ENCODE measurements at regions not wholly inside any gene's neighbourhood (a gene's known extent, or its start where the extent isn't known, plus 50 kb on each side); places are given as distances from the start of the nearest gene placed in this dataset.

DNA sequence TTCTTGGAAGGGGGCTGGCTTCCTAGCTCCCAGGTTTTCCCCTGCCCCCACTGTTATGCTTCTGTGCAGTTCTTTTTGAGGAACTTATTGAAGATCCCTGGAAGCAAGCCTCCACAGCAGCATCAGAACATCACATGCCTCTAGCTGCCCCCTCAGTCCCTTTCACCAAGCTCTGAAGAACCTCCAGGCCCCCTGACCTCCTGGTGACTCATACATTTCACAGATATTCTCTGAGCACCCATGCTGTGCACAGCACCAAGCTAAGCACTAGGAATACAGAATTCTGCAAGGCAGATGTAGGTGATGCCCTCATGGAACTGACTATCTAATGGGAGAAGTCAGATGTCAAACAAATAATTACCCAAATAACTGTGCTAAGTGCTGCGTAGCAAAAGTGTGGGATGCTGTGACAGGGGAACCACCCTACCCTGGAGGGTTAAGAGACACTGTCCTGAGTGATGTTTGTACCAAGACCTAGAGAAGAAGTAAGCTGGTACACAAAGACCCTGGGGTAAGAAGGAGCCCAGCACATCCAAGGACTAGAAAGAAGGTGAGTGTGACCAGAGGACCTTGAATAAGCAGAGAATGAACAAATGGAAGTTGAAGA lies 213.7 kb upstream of the NR4A3 start:
- Histone ChIP-seq H3K4me3 (no peak overlapping the region), H3K9ac (ENCODE audit: insufficient read depth in 1 of 2, low read length in 2 of 2) (no peak overlapping the region), H3K4me1 (ENCODE audit: control insufficient read depth in 5 of 5, insufficient read depth in 5 of 5, low read length in 5 of 5) (no peaks in the 10 kb centered on the region), H3K36me3 (ENCODE audit: control insufficient read depth in 4 of 4, insufficient read depth in 4 of 4, low read length in 4 of 4) (no peaks in the 10 kb centered on the region), H3K27ac (ENCODE audit: low read depth in 1 of 2, low read length in 1 of 2) (no peak overlapping the region), H3K9me3 (ENCODE audit: control insufficient read depth in 4 of 4, insufficient read depth in 3 of 4, low read length in 3 of 4) (peaks cover 0 to 1% (median 0%) of the 10 kb centered on the region in 4 donors), H3K27me3 (ENCODE audit: control insufficient read depth in 3 of 3, insufficient read depth in 3 of 3, low read length in 2 of 3) (no peaks in the 10 kb centered on the region)
- no peak for DNase-seq
- 88 to 93% methylated on average over 1 of the region's 1 CpG for WGBS, 2 donors
- TF ChIP-seq, protein P1, sequence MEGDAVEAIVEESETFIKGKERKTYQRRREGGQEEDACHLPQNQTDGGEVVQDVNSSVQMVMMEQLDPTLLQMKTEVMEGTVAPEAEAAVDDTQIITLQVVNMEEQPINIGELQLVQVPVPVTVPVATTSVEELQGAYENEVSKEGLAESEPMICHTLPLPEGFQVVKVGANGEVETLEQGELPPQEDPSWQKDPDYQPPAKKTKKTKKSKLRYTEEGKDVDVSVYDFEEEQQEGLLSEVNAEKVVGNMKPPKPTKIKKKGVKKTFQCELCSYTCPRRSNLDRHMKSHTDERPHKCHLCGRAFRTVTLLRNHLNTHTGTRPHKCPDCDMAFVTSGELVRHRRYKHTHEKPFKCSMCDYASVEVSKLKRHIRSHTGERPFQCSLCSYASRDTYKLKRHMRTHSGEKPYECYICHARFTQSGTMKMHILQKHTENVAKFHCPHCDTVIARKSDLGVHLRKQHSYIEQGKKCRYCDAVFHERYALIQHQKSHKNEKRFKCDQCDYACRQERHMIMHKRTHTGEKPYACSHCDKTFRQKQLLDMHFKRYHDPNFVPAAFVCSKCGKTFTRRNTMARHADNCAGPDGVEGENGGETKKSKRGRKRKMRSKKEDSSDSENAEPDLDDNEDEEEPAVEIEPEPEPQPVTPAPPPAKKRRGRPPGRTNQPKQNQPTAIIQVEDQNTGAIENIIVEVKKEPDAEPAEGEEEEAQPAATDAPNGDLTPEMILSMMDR (IDR thresholded peaks at IDR 0.05; ENCODE audit: control extremely low read depth, extremely low read depth), result no peak
- ATAC-seq (ENCODE audit: insufficient read depth, low FRiP score), result no peak

GRCh38 chr9:99614341-99614740 lies 207.3 kb upstream of the NR4A3 start:
- H3K9ac ChIP-seq (ENCODE audit: insufficient read depth in 1 of 2, low read length in 2 of 2), result no peak overlapping the region
- ATAC-seq (ENCODE audit: insufficient read depth, low FRiP score), result no peak
- WGBS, 2 donors, result 92% methylated on average over 5 of the region's 5 CpGs
- TF ChIP-seq, protein P1 (IDR thresholded peaks at IDR 0.05; ENCODE audit: control extremely low read depth, extremely low read depth), result no peak
- no peaks in the 10 kb centered on the region for H3K4me1 ChIP-seq (ENCODE audit: control insufficient read depth in 5 of 5, insufficient read depth in 5 of 5, low read length in 5 of 5)
- H3K9me3 ChIP-seq (ENCODE audit: control insufficient read depth in 4 of 4, insufficient read depth in 3 of 4, low read length in 3 of 4), result no peaks in the 10 kb centered on the region
- no peak for DNase-seq
- H3K36me3 ChIP-seq (ENCODE audit: control insufficient read depth in 4 of 4, insufficient read depth in 4 of 4, low read length in 4 of 4), result no peaks in the 10 kb centered on the region
- H3K27me3 ChIP-seq (ENCODE audit: control insufficient read depth in 3 of 3, insufficient read depth in 3 of 3, low read length in 2 of 3), result no peaks in the 10 kb centered on the region
- H3K4me3 ChIP-seq, result no peak overlapping the region
- H3K27ac ChIP-seq (ENCODE audit: low read depth in 1 of 2, low read length in 1 of 2), result no peak overlapping the region

DNA sequence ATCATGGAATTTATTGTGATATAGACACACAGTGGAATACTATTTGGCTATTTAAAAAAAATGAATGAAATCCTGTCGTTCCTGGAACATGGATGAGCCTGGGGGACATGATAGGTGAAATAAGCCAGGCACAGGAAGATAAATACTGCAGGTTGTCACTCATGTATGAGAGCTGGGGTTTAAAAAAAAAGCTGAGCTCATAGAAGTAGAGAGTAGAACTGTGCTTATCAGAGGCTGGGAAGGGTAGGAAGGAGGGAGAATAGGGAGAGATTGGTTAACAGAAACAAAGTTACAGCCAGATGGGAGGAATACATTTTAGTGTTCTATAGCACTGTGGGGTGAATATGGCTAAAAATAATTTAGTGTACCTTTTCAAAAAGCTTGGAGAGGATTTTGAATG lies 200.6 kb upstream of the NR4A3 start:
- 74 to 91% methylated on average over 1 of the region's 1 CpG for WGBS, 2 donors
- no peak overlapping the region for H3K9ac ChIP-seq (ENCODE audit: insufficient read depth in 1 of 2, low read length in 2 of 2)

More for the DNA sequence above, 200.6 kb upstream of the NR4A3 start:
- no peak for DNase-seq
- no peak overlapping the region for H3K27ac ChIP-seq (ENCODE audit: low read depth in 1 of 2, low read length in 1 of 2)
- no peak overlapping the region for H3K4me3 ChIP-seq
- no peaks in the 10 kb centered on the region for H3K9me3 ChIP-seq (ENCODE audit: control insufficient read depth in 4 of 4, insufficient read depth in 3 of 4, low read length in 3 of 4)
- TF ChIP-seq, protein P1 (IDR thresholded peaks at IDR 0.05; ENCODE audit: control extremely low read depth, extremely low read depth), result no peak
- no peaks in the 10 kb centered on the region for H3K36me3 ChIP-seq (ENCODE audit: control insufficient read depth in 4 of 4, insufficient read depth in 4 of 4, low read length in 4 of 4)
- H3K4me1 ChIP-seq (ENCODE audit: control insufficient read depth in 5 of 5, insufficient read depth in 5 of 5, low read length in 5 of 5), result peaks cover 0 to 2% (median 0%) of the 10 kb centered on the region in 5 donors
- no peaks in the 10 kb centered on the region for H3K27me3 ChIP-seq (ENCODE audit: control insufficient read depth in 3 of 3, insufficient read depth in 3 of 3, low read length in 2 of 3)
- no peak for ATAC-seq (ENCODE audit: insufficient read depth, low FRiP score)
